IPS-NIHi11 (cell line): ENCODE measurements at regions not wholly inside any gene's neighbourhood (a gene's known extent, or its start where the extent isn't known, plus 50 kb on each side); places are given as distances from the start of the nearest gene placed in this dataset.
"Not testable (repeated sequence)": the region's sequence is repeated elsewhere in the genome, so short reads cannot be mapped to it uniquely, and the experiment has no call there.

ENCODE experiments used
- DNase-seq: peaks from one replicate; pipeline ENCODE4 v3.0.0; 2012; ENCODE audit warnings: mixed read lengths, low spot score

DNA sequence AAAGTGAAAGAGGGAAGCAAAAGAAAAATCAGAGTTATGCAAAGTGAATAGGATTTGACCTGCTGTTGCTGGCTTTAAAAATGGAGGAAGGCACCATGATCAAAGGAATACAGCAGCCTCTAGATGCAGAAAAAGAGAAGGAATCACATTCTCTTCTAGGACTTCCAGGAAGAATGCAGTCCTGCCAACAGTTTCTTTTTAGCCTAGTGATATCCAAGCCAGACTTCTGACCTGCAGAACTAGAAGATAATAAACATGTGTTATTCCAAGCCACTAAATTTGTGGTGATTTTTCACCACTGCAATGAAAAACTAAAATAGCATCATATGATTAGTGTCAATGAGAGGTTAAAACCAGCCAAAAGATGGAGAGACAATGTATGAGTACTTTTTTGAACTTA lies 101.9 kb upstream of the ADAMTS5 start:
- DNase-seq: no peak

GRCh38 chr21:27067226-27067625 lies 100.3 kb upstream of the ADAMTS5 start:
- no peak for DNase-seq

- DNase-seq: no peak
Observed at GRCh38 chr21:27062443-27062842, 95.6 kb upstream of the ADAMTS5 start.

DNA sequence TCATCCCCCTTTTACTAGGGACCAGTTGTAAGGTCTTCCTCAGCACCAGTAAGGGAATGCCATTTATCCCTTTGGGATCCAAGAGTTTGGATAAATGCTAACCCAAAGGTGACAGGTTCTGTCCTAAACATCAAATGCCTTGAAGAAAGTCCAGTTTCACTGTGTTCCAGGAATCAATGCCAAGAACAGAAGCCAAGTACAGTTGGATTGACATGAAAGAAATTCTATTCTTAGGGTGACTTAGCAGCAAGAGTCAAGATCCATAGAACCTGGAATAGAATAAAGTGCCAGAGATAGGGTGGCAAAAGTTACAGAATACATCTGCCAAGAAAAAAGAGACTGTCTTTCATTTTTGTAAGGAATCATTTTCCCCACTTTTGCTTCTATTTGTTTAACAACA lies 94.9 kb upstream of the ADAMTS5 start:
- no peak for DNase-seq

GRCh38 chr21:27060190-27060589 lies 93.3 kb upstream of the ADAMTS5 start:
- no peak for DNase-seq

- no peak for DNase-seq
Observed at GRCh38 chr21:27058673-27059605, 92.1 kb upstream of the ADAMTS5 start.

- DNase-seq: no peak
Observed at GRCh38 chr21:27057997-27058396, 91.1 kb upstream of the ADAMTS5 start.

DNA sequence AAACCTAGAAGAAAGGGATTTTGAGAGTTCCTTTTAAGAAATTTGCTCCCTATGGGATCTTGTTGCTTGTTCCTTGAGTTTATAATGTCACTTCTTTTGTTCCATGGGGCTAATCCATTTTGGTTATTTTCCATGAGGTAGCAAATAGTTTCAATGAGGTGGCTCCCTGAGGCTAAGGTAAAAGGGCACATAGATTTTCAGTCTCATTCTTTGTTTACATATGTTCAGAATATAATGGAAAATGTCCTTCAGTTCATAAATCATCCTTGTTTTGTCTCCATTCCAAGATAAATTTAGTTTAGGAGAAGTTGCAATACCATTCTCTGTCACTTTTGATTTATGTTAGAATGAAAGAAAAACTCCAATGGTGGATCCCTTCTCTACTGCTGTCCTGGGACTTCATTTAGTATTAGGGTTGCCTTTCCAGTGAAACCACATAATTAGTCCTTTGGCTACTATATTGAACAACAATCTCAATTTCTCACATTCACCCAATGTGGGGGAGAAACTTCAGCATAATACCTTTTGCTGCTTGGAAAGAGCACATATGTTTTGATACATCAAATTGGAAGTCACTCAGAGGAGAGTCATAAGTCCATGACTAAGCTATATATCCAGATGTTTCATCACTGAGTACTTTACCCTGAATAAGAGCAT lies 80.9 kb upstream of the ADAMTS5 start:
- no peak for DNase-seq

GRCh38 chr21:27047283-27047657 lies 80.4 kb upstream of the ADAMTS5 start:
- no peak for DNase-seq

GRCh38 chr21:27045281-27045985 lies 78.5 kb upstream of the ADAMTS5 start:
- DNase-seq: no peak

DNA sequence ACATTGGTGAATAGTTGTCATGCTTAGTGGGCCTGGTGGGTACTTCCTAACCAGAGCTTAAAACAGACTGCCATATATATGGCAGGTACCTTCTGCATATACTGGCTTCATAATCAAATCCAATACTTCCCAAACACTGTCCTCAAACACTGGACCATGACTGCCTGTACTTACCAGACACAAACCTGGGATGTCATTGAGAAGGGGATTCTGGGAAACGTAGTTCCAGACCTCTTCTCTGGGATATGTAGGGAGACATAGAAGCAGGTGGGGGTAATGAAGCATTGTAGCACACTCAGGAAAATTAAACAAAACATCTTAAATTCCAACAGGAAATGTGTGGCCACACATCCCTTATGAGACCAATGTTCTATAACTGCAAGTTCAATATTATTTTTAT lies 76.5 kb upstream of the ADAMTS5 start:
- DNase-seq: no peak

GRCh38 chr21:27040738-27041469 lies 74.0 kb upstream of the ADAMTS5 start:
- DNase-seq: no peak

- no peak for DNase-seq
Observed at GRCh38 chr21:27036736-27037301, 69.9 kb upstream of the ADAMTS5 start.

DNA sequence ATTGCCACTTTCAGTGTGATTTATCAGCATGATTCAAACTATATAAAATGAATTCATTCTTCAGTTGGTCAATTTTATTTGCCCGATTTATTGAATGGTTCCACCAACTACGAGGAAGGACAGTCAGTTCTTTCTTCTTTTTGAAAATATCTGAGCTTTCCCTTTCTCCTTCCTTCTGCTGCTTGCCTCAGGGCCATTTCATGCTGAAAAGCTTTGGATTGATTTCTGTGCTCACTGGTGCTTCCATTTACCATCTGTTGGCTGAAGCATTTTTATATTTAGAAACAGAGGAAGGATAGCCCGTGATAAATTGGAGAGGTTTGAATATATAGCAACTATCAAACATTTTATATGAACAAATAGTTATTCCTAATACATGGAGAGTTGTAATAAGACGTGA lies 68.9 kb upstream of the ADAMTS5 start:
- no peak for DNase-seq

DNA sequence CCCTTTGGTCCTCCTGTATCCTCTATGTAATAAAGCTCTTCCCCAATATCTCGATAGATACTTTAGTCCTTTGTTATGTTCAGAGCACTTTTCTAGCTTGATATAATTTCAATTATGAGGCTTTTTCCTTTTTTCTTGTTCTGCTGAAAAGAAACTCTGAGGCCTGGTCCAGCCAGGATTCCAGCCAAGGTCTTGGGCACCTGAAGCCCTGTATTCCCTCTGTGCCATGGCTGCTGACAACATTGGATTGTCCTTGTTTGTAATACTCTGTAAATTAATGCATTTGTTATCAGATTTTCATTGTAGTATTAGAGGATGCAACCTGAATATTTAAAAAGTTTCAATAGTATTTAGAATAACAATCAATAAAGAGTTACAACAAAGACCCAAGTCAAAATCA lies 67.9 kb upstream of the ADAMTS5 start:
- DNase-seq: no peak

GRCh38 chr21:27033471-27033870 lies 66.6 kb upstream of the ADAMTS5 start:
- DNase-seq: no peak

DNA sequence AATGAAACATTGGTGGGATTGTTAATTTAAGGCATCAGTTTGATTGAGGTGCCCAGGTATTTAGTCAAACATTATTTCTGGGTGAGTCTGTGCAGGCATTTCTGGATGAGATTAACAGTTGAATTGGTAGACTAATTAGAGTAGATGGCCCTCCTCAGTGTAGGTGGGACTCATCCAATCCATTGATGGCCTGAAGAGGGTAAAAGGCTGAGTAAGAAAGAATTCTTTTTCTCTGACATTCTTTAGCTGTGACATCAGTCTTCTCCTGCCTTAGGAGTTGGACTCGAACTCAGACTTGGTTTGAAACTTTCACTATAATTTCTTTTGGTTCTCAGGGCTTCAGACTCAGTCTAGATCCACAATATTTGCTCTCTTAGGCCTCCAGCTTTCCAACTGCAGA lies 59.6 kb upstream of the ADAMTS5 start:
- DNase-seq: no peak

GRCh38 chr21:27025708-27026107 lies 58.8 kb upstream of the ADAMTS5 start:
- not testable (repeated sequence) for DNase-seq

- no peak for DNase-seq
Observed at GRCh38 chr21:27024971-27025370, 58.1 kb upstream of the ADAMTS5 start.

DNA sequence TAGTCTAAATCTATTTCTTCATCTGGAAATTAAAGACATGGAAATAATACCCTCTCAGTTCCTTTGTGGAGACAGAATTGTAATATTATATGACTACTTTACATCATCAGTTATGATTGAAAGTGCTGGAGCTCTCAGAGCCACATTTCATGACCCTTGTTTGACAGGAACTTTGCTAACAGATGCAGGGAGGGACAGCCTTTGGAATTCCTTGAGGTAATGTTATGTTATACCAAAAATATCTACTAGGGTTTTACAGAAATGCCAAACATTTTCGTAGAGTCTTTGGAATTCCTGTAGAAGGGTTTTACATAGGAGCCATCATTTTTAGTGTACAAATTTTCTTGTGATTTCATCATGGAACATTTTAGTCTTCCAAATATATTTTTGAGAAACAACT lies 57.4 kb upstream of the ADAMTS5 start:
- DNase-seq: no peak

GRCh38 chr21:27023186-27023585 lies 56.3 kb upstream of the ADAMTS5 start:
- DNase-seq: no peak

GRCh38 chr21:27021801-27022200 lies 54.9 kb upstream of the ADAMTS5 start:
- DNase-seq: no peak
